Activated CD8-positive, alpha-beta T cell treated with anti-CD3 and anti-CD28 coated beads, Interleukin-2, amount 10 ng/mL, durations not matched to agents 7 days and 5 days (primary cell): ENCODE measurements at regions not wholly inside any gene's neighbourhood (a gene's known extent, or its start where the extent isn't known, plus 50 kb on each side); places are given as distances from the start of the nearest gene placed in this dataset.
"Not testable (repeated sequence)": the region's sequence is repeated elsewhere in the genome, so short reads cannot be mapped to it uniquely, and the experiment has no call there.

Experiments used
- ATAC-seq: fragments of 150-1000 bp; cut with Tn5 transposase; one replicate; pipeline ENCODE4 v1.10.0; 2021; ENCODE audit warnings: moderate library complexity
- CTCF ChIA-PET: fragments of 350-600 bp; sonication (Branson Sonifier 250); formaldehyde crosslinking; loops from one replicate; lab custom pipeline; 2021; ENCODE audit warnings: antibody characterized with exemption; lab: Charles Lee
- POLR2A ChIA-PET: fragments of 350-600 bp; sonication (Branson Sonifier 250); formaldehyde crosslinking; loops from one replicate; lab custom pipeline; 2021; ENCODE audit warnings: antibody characterized with exemption; lab: Charles Lee
- DNase-seq: peaks from one replicate; pipeline ENCODE4 v3.0.0-alpha.2; 2020
- H3K27ac Mint-ChIP-seq: one replicate; pipeline ENCODE4 v1.8.0; 2021; ENCODE audit warnings: mild to moderate bottlenecking, mixed read lengths
- H3K27me3 Mint-ChIP-seq: one replicate; pipeline ENCODE4 v1.8.0; 2021; ENCODE audit warnings: low read depth, mixed read lengths
- H3K36me3 Mint-ChIP-seq: one replicate; pipeline ENCODE4 v1.8.0; 2021; ENCODE audit warnings: low read depth, mixed read lengths
- H3K4me1 Mint-ChIP-seq: one replicate; pipeline ENCODE4 v1.8.0; 2021; ENCODE audit warnings: low read depth, mixed read lengths
- H3K4me3 Mint-ChIP-seq: one replicate; pipeline ENCODE4 v1.8.0; 2021; ENCODE audit warnings: mild to moderate bottlenecking, mixed read lengths
- H3K9me3 Mint-ChIP-seq: one replicate; pipeline ENCODE4 v1.8.0; 2022; ENCODE audit warnings: mixed read lengths; ENCODE audit not compliant: insufficient read depth

GRCh38 chr1:157348538-157349480 is 203.5 kb downstream of the FCRL5 start:
- no peaks in the 10 kb centered on the region for H3K27me3 Mint-ChIP-seq

GRCh38 chr1:157347506-157347905 is 204.8 kb downstream of the FCRL5 start:
- ChIA-PET POLR2A (interaction anchor here (0.7 kb wide), 1 partner anchor 136 kb away, joined by 3 read pairs; no protein-coding TSS in a partner anchor), CTCF (no interaction called here)
- ATAC-seq: no peak
- Mint-ChIP-seq H3K27ac (no peak overlapping the region), H3K4me1 (no peaks in the 10 kb centered on the region), H3K4me3 (no peak overlapping the region), H3K9me3 (no peaks in the 10 kb centered on the region), H3K27me3 (no peaks in the 10 kb centered on the region), H3K36me3 (no peaks in the 10 kb centered on the region)
- no peak for DNase-seq

More at GRCh38 chr1:157348538-157349480, 203.5 kb downstream of the FCRL5 start:
- Mint-ChIP-seq H3K36me3 (no peaks in the 10 kb centered on the region), H3K4me3 (no peak overlapping the region), H3K9me3 (no peaks in the 10 kb centered on the region), H3K27ac (no peak overlapping the region), H3K4me1 (no peaks in the 10 kb centered on the region)
- POLR2A ChIA-PET: no interaction called here
- DNase-seq (no peak), ATAC-seq (no peak)
- CTCF ChIA-PET: no interaction called here

- H3K36me3 Mint-ChIP-seq, H3K27ac Mint-ChIP-seq, POLR2A ChIA-PET, ATAC-seq, H3K4me3 Mint-ChIP-seq, H3K4me1 Mint-ChIP-seq, H3K9me3 Mint-ChIP-seq, DNase-seq, CTCF ChIA-PET: not testable (repeated sequence)
- H3K27me3 Mint-ChIP-seq: peaks cover 17% of the 10 kb centered on the region
Measured at GRCh38 chr1:157337785-157338184, 199.6 kb upstream of the ETV3 start.

GRCh38 chr1:157335056-157335455 is 196.9 kb upstream of the ETV3 start:
- peaks cover 22% of the 10 kb centered on the region for H3K27me3 Mint-ChIP-seq
- no peak overlapping the region for H3K4me3 Mint-ChIP-seq
- no peak for DNase-seq
- H3K4me1 Mint-ChIP-seq: no peaks in the 10 kb centered on the region
- ATAC-seq: no peak
- POLR2A ChIA-PET: no interaction called here
- CTCF ChIA-PET: no interaction called here
- H3K36me3 Mint-ChIP-seq: no peaks in the 10 kb centered on the region
- H3K27ac Mint-ChIP-seq: no peak overlapping the region
- peaks cover 4% of the 10 kb centered on the region for H3K9me3 Mint-ChIP-seq

GRCh38 chr1:157334041-157334440 is 195.8 kb upstream of the ETV3 start:
- ATAC-seq: no peak
- ChIA-PET POLR2A (no interaction called here), CTCF (no interaction called here)
- H3K4me1 Mint-ChIP-seq: no peaks in the 10 kb centered on the region
- peaks cover 5% of the 10 kb centered on the region for H3K9me3 Mint-ChIP-seq
- H3K27ac Mint-ChIP-seq: no peak overlapping the region
- no peak overlapping the region for H3K4me3 Mint-ChIP-seq
- peaks cover 25% of the 10 kb centered on the region for H3K27me3 Mint-ChIP-seq
- H3K36me3 Mint-ChIP-seq: no peaks in the 10 kb centered on the region
- no peak for DNase-seq

GRCh38 chr1:157330177-157330576 is 192.0 kb upstream of the ETV3 start:
- ATAC-seq, H3K9me3 Mint-ChIP-seq, H3K27ac Mint-ChIP-seq, H3K36me3 Mint-ChIP-seq, H3K4me3 Mint-ChIP-seq, POLR2A ChIA-PET, CTCF ChIA-PET, DNase-seq, H3K4me1 Mint-ChIP-seq: not testable (repeated sequence)
- peaks cover 19% of the 10 kb centered on the region for H3K27me3 Mint-ChIP-seq

- DNase-seq, CTCF ChIA-PET, H3K27ac Mint-ChIP-seq, H3K4me3 Mint-ChIP-seq, H3K9me3 Mint-ChIP-seq, H3K4me1 Mint-ChIP-seq, H3K36me3 Mint-ChIP-seq, ATAC-seq, POLR2A ChIA-PET: not testable (repeated sequence)
- peaks cover 16% of the 10 kb centered on the region for H3K27me3 Mint-ChIP-seq
Measured at GRCh38 chr1:157328120-157328519, 189.9 kb upstream of the ETV3 start.

GRCh38 chr1:157326173-157326859 is 188.1 kb upstream of the ETV3 start:
- Mint-ChIP-seq H3K36me3 (no peaks in the 10 kb centered on the region), H3K4me1 (no peaks in the 10 kb centered on the region), H3K9me3 (peaks cover 5% of the 10 kb centered on the region), H3K4me3 (no peak overlapping the region), H3K27me3 (peaks cover 17% of the 10 kb centered on the region), H3K27ac (no peak overlapping the region)
- ATAC-seq (no peak), DNase-seq (no peak)
- ChIA-PET CTCF (no interaction called here), POLR2A (no interaction called here)

- ChIA-PET CTCF (no interaction called here), POLR2A (no interaction called here)
- H3K4me1 Mint-ChIP-seq: no peaks in the 10 kb centered on the region
- H3K4me3 Mint-ChIP-seq: no peak overlapping the region
- H3K36me3 Mint-ChIP-seq: no peaks in the 10 kb centered on the region
- H3K9me3 Mint-ChIP-seq: peaks cover 3% of the 10 kb centered on the region
- H3K27ac Mint-ChIP-seq: no peak overlapping the region
- no peak for DNase-seq
- ATAC-seq: no peak
- peaks cover 16% of the 10 kb centered on the region for H3K27me3 Mint-ChIP-seq
Measured at GRCh38 chr1:157325220-157325619, 187.0 kb upstream of the ETV3 start.

GRCh38 chr1:157321972-157322371 is 183.8 kb upstream of the ETV3 start:
- DNase-seq, H3K9me3 Mint-ChIP-seq, ATAC-seq, CTCF ChIA-PET, POLR2A ChIA-PET, H3K27ac Mint-ChIP-seq, H3K4me1 Mint-ChIP-seq, H3K4me3 Mint-ChIP-seq, H3K36me3 Mint-ChIP-seq: not testable (repeated sequence)
- peaks cover 18% of the 10 kb centered on the region for H3K27me3 Mint-ChIP-seq

GRCh38 chr1:157319567-157319966 is 181.4 kb upstream of the ETV3 start:
- ATAC-seq (no peak), DNase-seq (no peak)
- Mint-ChIP-seq H3K4me3 (no peak overlapping the region), H3K27me3 (peaks cover 18% of the 10 kb centered on the region), H3K9me3 (peaks cover 6% of the 10 kb centered on the region), H3K36me3 (no peaks in the 10 kb centered on the region), H3K4me1 (no peaks in the 10 kb centered on the region), H3K27ac (no peak overlapping the region)
- POLR2A ChIA-PET: no interaction called here
- CTCF ChIA-PET: no interaction called here

GRCh38 chr1:157317229-157317628 is 179.0 kb upstream of the ETV3 start:
- H3K4me1 Mint-ChIP-seq, ATAC-seq, H3K27ac Mint-ChIP-seq, H3K36me3 Mint-ChIP-seq, CTCF ChIA-PET, DNase-seq, H3K4me3 Mint-ChIP-seq, H3K9me3 Mint-ChIP-seq, POLR2A ChIA-PET: not testable (repeated sequence)
- peaks cover 19% of the 10 kb centered on the region for H3K27me3 Mint-ChIP-seq
